ENCODE measurements at regions not wholly inside any gene's neighbourhood (a gene's known extent, or its start where the extent isn't known, plus 50 kb on each side); places are given as distances from the start of the nearest gene placed in this dataset.

DNA sequence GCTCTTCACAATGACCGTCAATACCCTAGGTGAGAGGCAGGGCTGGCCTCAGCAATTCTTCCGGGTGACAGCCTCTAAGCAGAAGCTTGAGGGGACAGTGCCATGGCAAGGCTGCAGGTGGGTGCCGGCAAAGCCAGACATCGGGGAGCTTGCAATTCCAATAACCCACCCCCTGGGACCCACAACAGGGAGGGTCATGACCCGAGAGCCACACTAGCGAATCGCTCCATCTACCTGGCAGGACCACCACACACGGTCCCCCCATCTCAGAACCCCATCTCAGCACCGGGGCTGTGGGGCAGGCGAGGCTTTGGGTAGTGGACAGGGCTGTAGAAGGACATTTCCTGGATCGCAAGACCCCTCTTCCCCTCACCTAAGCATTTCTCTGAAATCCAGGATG lies 177.2 kb downstream of the ACKR3 start:
- Histone ChIP-seq H3K4me3 (no peak overlapping the region), H3K27ac (no peak overlapping the region), H3K4me1 (peaks cover 0 to 7% (median 2%) of the 10 kb centered on the region in 4 donors), H3K9me3 (no peaks in the 10 kb centered on the region), H3K36me3 (no peaks in the 10 kb centered on the region), H3K27me3 (no peaks in the 10 kb centered on the region)
- TF ChIP-seq POLR2A (IDR thresholded peaks at IDR 0.05): no peak
- TF ChIP-seq, protein P1, sequence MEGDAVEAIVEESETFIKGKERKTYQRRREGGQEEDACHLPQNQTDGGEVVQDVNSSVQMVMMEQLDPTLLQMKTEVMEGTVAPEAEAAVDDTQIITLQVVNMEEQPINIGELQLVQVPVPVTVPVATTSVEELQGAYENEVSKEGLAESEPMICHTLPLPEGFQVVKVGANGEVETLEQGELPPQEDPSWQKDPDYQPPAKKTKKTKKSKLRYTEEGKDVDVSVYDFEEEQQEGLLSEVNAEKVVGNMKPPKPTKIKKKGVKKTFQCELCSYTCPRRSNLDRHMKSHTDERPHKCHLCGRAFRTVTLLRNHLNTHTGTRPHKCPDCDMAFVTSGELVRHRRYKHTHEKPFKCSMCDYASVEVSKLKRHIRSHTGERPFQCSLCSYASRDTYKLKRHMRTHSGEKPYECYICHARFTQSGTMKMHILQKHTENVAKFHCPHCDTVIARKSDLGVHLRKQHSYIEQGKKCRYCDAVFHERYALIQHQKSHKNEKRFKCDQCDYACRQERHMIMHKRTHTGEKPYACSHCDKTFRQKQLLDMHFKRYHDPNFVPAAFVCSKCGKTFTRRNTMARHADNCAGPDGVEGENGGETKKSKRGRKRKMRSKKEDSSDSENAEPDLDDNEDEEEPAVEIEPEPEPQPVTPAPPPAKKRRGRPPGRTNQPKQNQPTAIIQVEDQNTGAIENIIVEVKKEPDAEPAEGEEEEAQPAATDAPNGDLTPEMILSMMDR (IDR thresholded peaks at IDR 0.05): no peak
- no peak for TF ChIP-seq EP300 (IDR thresholded peaks at IDR 0.05)
- TF ChIP-seq POLR2AphosphoS5 (IDR thresholded peaks at IDR 0.05): no peak
- intact Hi-C loops (cut with DNase I): no loop called here
- DNase-seq: no peak
- WGBS, 2 donors: 84 to 95% methylated on average over 11 of the region's 11 CpGs

DNA sequence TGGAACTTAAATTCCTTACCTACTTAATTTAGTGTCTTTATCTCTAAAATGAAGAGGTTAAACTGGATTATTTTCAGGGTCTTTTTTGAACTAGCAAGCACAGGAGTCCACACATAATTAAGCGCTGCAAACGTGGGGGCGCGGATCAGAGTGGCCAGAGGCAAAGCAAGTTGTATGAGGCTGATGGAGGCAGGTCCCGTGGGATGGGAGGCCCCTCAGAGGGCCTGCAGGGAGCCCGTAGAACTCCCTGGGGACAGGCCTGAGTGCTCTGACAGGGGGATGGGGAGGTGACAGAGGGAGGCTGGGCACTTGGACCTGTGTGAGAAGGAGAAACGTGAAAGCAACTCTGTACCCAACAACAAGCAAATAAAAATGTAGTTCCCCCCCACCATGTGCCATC lies 177.8 kb downstream of the ACKR3 start:
- H3K4me1 ChIP-seq: peaks cover 0 to 7% (median 2%) of the 10 kb centered on the region in 4 donors
- H3K4me3 ChIP-seq: no peak overlapping the region
- DNase-seq: no peak
- no peaks in the 10 kb centered on the region for H3K9me3 ChIP-seq
- WGBS, 2 donors: 79 to 86% methylated on average over 7 of the region's 7 CpGs
- no peaks in the 10 kb centered on the region for H3K27me3 ChIP-seq
- intact Hi-C loops (cut with DNase I): no loop called here
- no peaks in the 10 kb centered on the region for H3K36me3 ChIP-seq
- no peak overlapping the region for H3K27ac ChIP-seq
- TF ChIP-seq, protein P1 (IDR thresholded peaks at IDR 0.05): no peak
- TF ChIP-seq EP300 (IDR thresholded peaks at IDR 0.05) (no peak), POLR2A (IDR thresholded peaks at IDR 0.05) (no peak), POLR2AphosphoS5 (IDR thresholded peaks at IDR 0.05) (no peak)

DNA sequence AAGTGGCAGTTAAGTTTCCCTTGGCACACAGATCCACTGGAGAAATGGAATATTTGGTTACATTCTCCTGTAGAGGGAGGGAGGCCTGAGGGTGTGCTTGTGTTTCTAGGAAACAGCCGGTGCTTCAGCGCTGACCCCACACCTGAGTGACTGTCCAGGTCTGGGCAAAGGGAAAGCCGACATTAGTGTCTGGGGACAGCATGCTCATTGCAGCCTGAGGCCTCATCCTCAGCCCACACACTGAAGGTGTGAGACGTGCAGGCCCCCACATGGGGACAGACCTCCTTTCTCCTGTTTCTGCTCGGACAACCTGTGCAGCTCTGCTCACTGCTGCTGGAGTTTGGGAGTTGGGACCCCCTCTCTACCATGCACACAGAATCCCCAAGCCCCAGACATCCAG lies 178.3 kb downstream of the ACKR3 start:
- Histone ChIP-seq H3K9me3 (no peaks in the 10 kb centered on the region), H3K27ac (no peak overlapping the region), H3K36me3 (no peaks in the 10 kb centered on the region), H3K27me3 (no peaks in the 10 kb centered on the region), H3K4me3 (no peak overlapping the region), H3K4me1 (peaks cover 0 to 7% (median 2%) of the 10 kb centered on the region in 4 donors)
- intact Hi-C loops (cut with DNase I): no loop called here
- 90 to 91% methylated on average over 5 of the region's 5 CpGs for WGBS, 2 donors
- TF ChIP-seq POLR2A (IDR thresholded peaks at IDR 0.05): no peak
- no peak for TF ChIP-seq EP300 (IDR thresholded peaks at IDR 0.05)
- no peak for TF ChIP-seq POLR2AphosphoS5 (IDR thresholded peaks at IDR 0.05)
- TF ChIP-seq, protein P1 (IDR thresholded peaks at IDR 0.05): no peak
- DNase-seq: no peak

DNA sequence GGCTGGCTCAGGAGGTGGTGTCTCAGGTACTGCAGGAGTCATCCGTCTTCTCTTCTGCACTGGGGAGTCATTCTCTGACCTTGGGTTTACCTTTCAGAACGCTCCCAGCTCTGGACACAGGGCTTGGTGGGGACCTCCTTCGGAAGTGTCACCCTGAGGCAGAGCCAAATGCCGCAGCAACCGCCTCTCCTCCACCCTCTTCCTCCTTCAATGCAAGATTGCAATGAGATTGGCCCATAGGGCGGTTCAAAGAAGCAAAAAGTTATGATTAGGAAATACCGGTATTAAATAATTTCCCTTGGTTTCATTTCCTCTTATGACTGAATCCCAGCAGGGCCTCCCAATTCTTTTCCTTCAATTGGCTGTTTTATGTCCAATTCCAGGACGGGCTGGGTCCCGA lies 178.8 kb downstream of the ACKR3 start:
- peak overlapping the region in 1 of 4 donors; percentile 17 for H3K27ac ChIP-seq
- peak in 2 of 4 donors; percentile 15 to 22 for TF ChIP-seq POLR2AphosphoS5 (IDR thresholded peaks at IDR 0.05)
- TF ChIP-seq, protein P1 (IDR thresholded peaks at IDR 0.05): no peak
- WGBS, 2 donors: 75 to 83% methylated on average over 9 of the region's 9 CpGs
- no peak overlapping the region for H3K4me3 ChIP-seq
- no peaks in the 10 kb centered on the region for H3K9me3 ChIP-seq
- no peaks in the 10 kb centered on the region for H3K27me3 ChIP-seq
- peaks cover 0 to 7% (median 2%) of the 10 kb centered on the region in 4 donors for H3K4me1 ChIP-seq
- H3K36me3 ChIP-seq: no peaks in the 10 kb centered on the region
- peak; percentile 76 for DNase-seq
- intact Hi-C loops (cut with DNase I): no loop called here

DNA sequence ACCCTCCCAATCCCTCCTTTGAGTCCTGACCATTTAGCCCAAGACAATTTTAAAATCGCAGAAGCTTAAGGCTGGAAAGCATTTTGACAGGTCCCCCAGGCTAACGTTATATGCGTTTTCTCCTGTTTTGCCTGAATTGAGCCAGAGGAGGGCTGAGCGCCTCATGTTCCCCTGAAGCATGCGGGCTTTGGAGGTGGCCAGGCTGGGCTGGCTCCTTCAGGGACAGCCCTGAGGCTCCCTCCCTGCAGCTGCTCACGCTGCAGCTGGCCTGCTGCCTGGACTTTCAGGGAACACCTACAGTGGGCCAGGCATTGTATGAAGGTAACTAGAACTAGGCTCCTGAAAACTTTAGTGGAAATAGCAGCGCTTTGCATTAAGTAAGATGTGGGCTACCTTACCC lies 179.2 kb downstream of the ACKR3 start:
- intact Hi-C loops (cut with DNase I): no loop called here
- TF ChIP-seq POLR2A (IDR thresholded peaks at IDR 0.05) (no peak), POLR2AphosphoS5 (IDR thresholded peaks at IDR 0.05) (no peak), EP300 (IDR thresholded peaks at IDR 0.05) (no peak)
- TF ChIP-seq, protein P1 (IDR thresholded peaks at IDR 0.05): no peak
- Histone ChIP-seq H3K27me3 (no peaks in the 10 kb centered on the region), H3K27ac (peak overlapping the region in 1 of 4 donors; percentile 17), H3K4me1 (peaks cover 0 to 7% (median 2%) of the 10 kb centered on the region in 4 donors), H3K36me3 (no peaks in the 10 kb centered on the region), H3K9me3 (no peaks in the 10 kb centered on the region), H3K4me3 (no peak overlapping the region)
- 74 to 83% methylated on average over 7 of the region's 7 CpGs for WGBS, 2 donors
- DNase-seq: no peak
